SU-DHL-6 (cell line): ENCODE measurements at regions not wholly inside any gene's neighbourhood (a gene's known extent, or its start where the extent isn't known, plus 50 kb on each side); places are given as distances from the start of the nearest gene placed in this dataset.

Experiments
- CTCF ChIP-seq: fragments of 200-600 bp; sonication (generic); IDR thresholded peaks from one replicate; pipeline ENCODE4 v1.5.1; 2017; ENCODE audit warnings: antibody characterized with exemption, mild to moderate bottlenecking, low read length, moderate library complexity; ENCODE audit not compliant: insufficient read depth, poor library complexity, severe bottlenecking
- EZH2phosphoT487 ChIP-seq: fragments of 200-600 bp; sonication (generic), shearing (Covaris generic); conservative IDR thresholded peaks from 2 replicates; pipeline ENCODE4 v1.6.1; 2018; ENCODE audit warnings: mild to moderate bottlenecking, antibody characterized with exemption, low read length, moderate library complexity, mixed read lengths

- no peak for TF ChIP-seq CTCF
- no peak for TF ChIP-seq EZH2phosphoT487
Measured at GRCh38 chr2:5867056-5867455, 174.9 kb downstream of the SOX11 start.
